ENCODE measurements at regions not wholly inside any gene's neighbourhood (a gene's known extent, or its start where the extent isn't known, plus 50 kb on each side); places are given as distances from the start of the nearest gene placed in this dataset.

GRCh38 chr5:112687306-112687705 lies 50.4 kb upstream of the APC start:
- TF ChIP-seq, protein P1, sequence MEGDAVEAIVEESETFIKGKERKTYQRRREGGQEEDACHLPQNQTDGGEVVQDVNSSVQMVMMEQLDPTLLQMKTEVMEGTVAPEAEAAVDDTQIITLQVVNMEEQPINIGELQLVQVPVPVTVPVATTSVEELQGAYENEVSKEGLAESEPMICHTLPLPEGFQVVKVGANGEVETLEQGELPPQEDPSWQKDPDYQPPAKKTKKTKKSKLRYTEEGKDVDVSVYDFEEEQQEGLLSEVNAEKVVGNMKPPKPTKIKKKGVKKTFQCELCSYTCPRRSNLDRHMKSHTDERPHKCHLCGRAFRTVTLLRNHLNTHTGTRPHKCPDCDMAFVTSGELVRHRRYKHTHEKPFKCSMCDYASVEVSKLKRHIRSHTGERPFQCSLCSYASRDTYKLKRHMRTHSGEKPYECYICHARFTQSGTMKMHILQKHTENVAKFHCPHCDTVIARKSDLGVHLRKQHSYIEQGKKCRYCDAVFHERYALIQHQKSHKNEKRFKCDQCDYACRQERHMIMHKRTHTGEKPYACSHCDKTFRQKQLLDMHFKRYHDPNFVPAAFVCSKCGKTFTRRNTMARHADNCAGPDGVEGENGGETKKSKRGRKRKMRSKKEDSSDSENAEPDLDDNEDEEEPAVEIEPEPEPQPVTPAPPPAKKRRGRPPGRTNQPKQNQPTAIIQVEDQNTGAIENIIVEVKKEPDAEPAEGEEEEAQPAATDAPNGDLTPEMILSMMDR (IDR thresholded peaks at IDR 0.05) = no peak
- no peak for TF ChIP-seq POLR2A (IDR thresholded peaks at IDR 0.05)
